H1 (cell line): ENCODE measurements at regions not wholly inside any gene's neighbourhood (a gene's known extent, or its start where the extent isn't known, plus 50 kb on each side); places are given as distances from the start of the nearest gene placed in this dataset.

Experiments used
- CTCF ChIA-PET: fragments of 300-600 bp; sonication (Branson Sonifier 250); formaldehyde crosslinking; loops from one replicate; lab custom pipeline; 2021; ENCODE audit not compliant: partially characterized antibody; lab: Charles Lee
- POLR2A ChIA-PET: fragments of 300-600 bp; sonication (Branson Sonifier 250); formaldehyde crosslinking; loops from one replicate; lab custom pipeline; 2021; ENCODE audit warnings: inconsistent platforms; ENCODE audit not compliant: partially characterized antibody; lab: Charles Lee
- DNase-seq, 2 experiments: peaks; one replicate each; pipeline versions ENCODE4 v3.0.0 to v3.0.0-alpha.2; 2010 to 2022; ENCODE audit warnings: low spot score in 2 of 2, low read depth in 1 of 2, mixed read lengths in 1 of 2
- FAIRE-seq: peaks from 2 replicates; lab custom pipeline; 2011; peaks lifted over from hg19 to GRCh38; lab: Jason Lieb, UNC
- H2AFZ ChIP-seq: 2 replicates; pipeline ENCODE4 v1.8.1; 2012; ENCODE audit warnings: low read length, inconsistent platforms
- H2AK5ac ChIP-seq: 2 replicates; pipeline ENCODE4 v1.6.1; 2013; ENCODE audit warnings: low read depth, low read length
- H2BK120ac ChIP-seq: replicated peaks from 2 replicates; pipeline ENCODE3; 2013; ENCODE audit warnings: low read depth, low read length, inconsistent platforms
- H2BK12ac ChIP-seq: 2 replicates; pipeline ENCODE4 v1.6.1; 2013; ENCODE audit warnings: low read depth, low read length
- H2BK15ac ChIP-seq: 2 replicates; pipeline ENCODE4 v1.6.1; 2013; ENCODE audit warnings: low read length
- H2BK20ac ChIP-seq: 2 replicates; pipeline ENCODE4 v1.6.1; 2013; ENCODE audit warnings: low read length
- H2BK5ac ChIP-seq: 2 replicates; pipeline ENCODE4 v1.6.1; 2013; ENCODE audit warnings: low read depth, low read length
- H3K14ac ChIP-seq: 2 replicates; pipeline ENCODE4 v1.6.1; 2013; ENCODE audit warnings: inconsistent platforms; ENCODE audit not compliant: insufficient read length
- H3K18ac ChIP-seq: 2 replicates; pipeline ENCODE4 v1.6.1; 2013; ENCODE audit warnings: low read length; ENCODE audit errors: extremely low read depth
- H3K23ac ChIP-seq: 2 replicates; pipeline ENCODE4 v1.6.1; 2013; ENCODE audit warnings: inconsistent platforms; ENCODE audit not compliant: insufficient read length
- H3K23me2 ChIP-seq: 2 replicates; pipeline ENCODE4 v1.6.1; 2013; ENCODE audit warnings: low read depth, low read length
- H3K27ac ChIP-seq: 2 replicates; pipeline ENCODE4 v1.6.1; 2011; ENCODE audit warnings: low read depth, low read length, inconsistent platforms
- H3K27me3 ChIP-seq, 4 experiments: replicated peaks in 1 of 4; 1 replicate in 1 of 4; 2 replicates in 3 of 4; pipeline versions ENCODE4 v1.6.1 to v1.8.1; 2011 to 2013; ENCODE audit warnings: low read length in 3 of 4, mild to moderate bottlenecking in 3 of 4, inconsistent platforms in 2 of 4, mixed read lengths in 2 of 4, moderate library complexity in 1 of 4; ENCODE audit not compliant: control insufficient read depth in 3 of 4, insufficient read depth in 3 of 4; ENCODE audit errors: extremely low read depth in 1 of 4
- H3K36me3 ChIP-seq, 4 experiments: 2 replicates each; pipeline versions ENCODE4 v1.6.1 to v1.8.1; 2011 to 2013; ENCODE audit warnings: mild to moderate bottlenecking in 4 of 4, low read length in 3 of 4, moderate library complexity in 2 of 4, control low read depth in 1 of 4, inconsistent platforms in 1 of 4; ENCODE audit not compliant: insufficient read depth in 4 of 4, control insufficient read depth in 2 of 4
- H3K4ac ChIP-seq: replicated peaks from 2 replicates; pipeline ENCODE3; 2013; ENCODE audit warnings: low read length, low read depth, mixed read lengths, inconsistent platforms; ENCODE audit not compliant: insufficient read length
- H3K4me1 ChIP-seq, 4 experiments: replicated peaks in 1 of 4; 1 replicate in 1 of 4; 2 replicates in 3 of 4; pipeline versions ENCODE4 v1.6.1 to v1.8.1; 2011 to 2013; ENCODE audit warnings: low read length in 3 of 4, inconsistent platforms in 2 of 4, mixed read lengths in 1 of 4; ENCODE audit not compliant: insufficient read depth in 4 of 4, control insufficient read depth in 3 of 4
- H3K4me2 ChIP-seq, 2 experiments: 2 replicates each; pipeline versions ENCODE4 v1.6.1 to v1.8.1; 2011 to 2013; ENCODE audit warnings: low read depth in 2 of 2, low read length in 2 of 2, control low read depth in 1 of 2, inconsistent platforms in 1 of 2, mild to moderate bottlenecking in 1 of 2; ENCODE audit not compliant: insufficient read depth in 1 of 2
- H3K4me3 ChIP-seq, 4 experiments: fragments of 200-600, 300-600 bp in 1 of 4; sonication (generic), shearing (Covaris generic), sonication (Bioruptor Twin) in 1 of 4; 2 replicates each; pipeline versions ENCODE4 v1.5.1 to v1.8.1; 2011 to 2016; ENCODE audit warnings: low read length in 4 of 4, low read depth in 3 of 4, control low read depth in 2 of 4, inconsistent platforms in 2 of 4, mild to moderate bottlenecking in 2 of 4, mixed read lengths in 1 of 4, moderate library complexity in 1 of 4; ENCODE audit not compliant: insufficient read depth in 2 of 4; ENCODE audit errors: extremely low read depth in 1 of 4
- H3K56ac ChIP-seq: replicated peaks from 2 replicates; pipeline ENCODE3; 2013; ENCODE audit warnings: low read depth, mild to moderate bottlenecking, mixed read lengths, low read length, inconsistent platforms; ENCODE audit not compliant: insufficient read length
- H3K79me1 ChIP-seq: 2 replicates; pipeline ENCODE4 v1.6.1; 2013; ENCODE audit warnings: low read depth, low read length, control low read depth
- H3K79me2 ChIP-seq, 2 experiments: 2 replicates each; pipeline versions ENCODE4 v1.6.1 to v1.8.1; 2012 to 2013; ENCODE audit warnings: low read length in 2 of 2, mild to moderate bottlenecking in 2 of 2, inconsistent platforms in 1 of 2; ENCODE audit not compliant: insufficient read depth in 2 of 2, control insufficient read depth in 1 of 2
- H3K9ac ChIP-seq, 4 experiments: replicated peaks in 1 of 4; 1 replicate in 1 of 4; 2 replicates in 3 of 4; pipeline versions ENCODE4 v1.6.1 to v1.8.1; 2011 to 2013; ENCODE audit warnings: low read depth in 3 of 4, low read length in 3 of 4, control low read depth in 2 of 4, mild to moderate bottlenecking in 2 of 4, moderate library complexity in 2 of 4, inconsistent platforms in 1 of 4; ENCODE audit errors: extremely low read depth in 1 of 4
- H3K9me3 ChIP-seq, 2 experiments: 2 replicates each; pipeline versions ENCODE4 v1.6.1 to v1.8.1; 2012 to 2013; ENCODE audit warnings: mild to moderate bottlenecking in 2 of 2, moderate library complexity in 2 of 2, control low read depth in 1 of 2, inconsistent platforms in 1 of 2, low read depth in 1 of 2, low read length in 1 of 2, mixed read lengths in 1 of 2; ENCODE audit not compliant: insufficient read depth in 2 of 2
- H4K20me1 ChIP-seq, 2 experiments: replicated peaks in 1 of 2; 2 replicates each; pipeline versions ENCODE3 to v1.8.1; 2011 to 2013; ENCODE audit warnings: inconsistent platforms in 2 of 2, low read length in 2 of 2, mild to moderate bottlenecking in 1 of 2; ENCODE audit not compliant: insufficient read depth in 2 of 2, control insufficient read depth in 1 of 2
- H4K5ac ChIP-seq: 2 replicates; pipeline ENCODE4 v1.6.1; 2013; ENCODE audit warnings: low read length, low read depth, mixed read lengths, inconsistent platforms; ENCODE audit not compliant: insufficient read length
- H4K8ac ChIP-seq: 2 replicates; pipeline ENCODE4 v1.8.0; 2013; ENCODE audit warnings: mild to moderate bottlenecking, moderate library complexity, low read length, inconsistent platforms; ENCODE audit not compliant: insufficient read depth; ENCODE audit errors: extremely low read depth
- H4K91ac ChIP-seq: replicated peaks from 2 replicates; pipeline ENCODE3; 2013; ENCODE audit warnings: low read length, mixed read lengths, inconsistent platforms; ENCODE audit not compliant: insufficient read length
- CBX5 ChIP-seq: fragments of 300-800, 300-1000 bp; sonication (generic); IDR thresholded peaks from 2 replicates; pipeline ENCODE4 v1.7.1; 2016; ENCODE audit warnings: antibody characterized with exemption, low read length, low read depth
- SIN3A ChIP-seq, 2 experiments: IDR thresholded peaks in 1 of 2; conservative IDR thresholded peaks in 1 of 2; 2 replicates each; pipeline ENCODE4 v1.6.1; 2011 to 2012; ENCODE audit warnings: low read length in 2 of 2, improper control_type of control experiment in 1 of 2, low read depth in 1 of 2, mild to moderate bottlenecking in 1 of 2
- ZNF274 ChIP-seq: IDR thresholded peaks from 2 replicates; pipeline ENCODE4 v1.7.0; 2012; ENCODE audit warnings: low read length, borderline replicate concordance; ENCODE audit errors: extremely low read depth
- WGBS, 2 experiments: shearing (Covaris generic) in 1 of 2; methylation state at CpG; one replicate each; pipeline versions ENCODE4 v1.1.6 to v1.1.7; 2013 to 2015; ENCODE audit warnings: low lambda C conversion rate in 2 of 2, mixed read lengths in 2 of 2, inconsistent platforms in 1 of 2, low coverage in 1 of 2, missing lambda C conversion rate in 1 of 2; ENCODE audit not compliant: insufficient replicate concordance in 2 of 2, insufficient coverage in 1 of 2, insufficient read length in 1 of 2; ENCODE audit errors: extremely low coverage in 1 of 2, missing lambda C conversion rate in 1 of 2; 5-methylcytosine and 5-hydroxymethylcytosine counted together

DNA sequence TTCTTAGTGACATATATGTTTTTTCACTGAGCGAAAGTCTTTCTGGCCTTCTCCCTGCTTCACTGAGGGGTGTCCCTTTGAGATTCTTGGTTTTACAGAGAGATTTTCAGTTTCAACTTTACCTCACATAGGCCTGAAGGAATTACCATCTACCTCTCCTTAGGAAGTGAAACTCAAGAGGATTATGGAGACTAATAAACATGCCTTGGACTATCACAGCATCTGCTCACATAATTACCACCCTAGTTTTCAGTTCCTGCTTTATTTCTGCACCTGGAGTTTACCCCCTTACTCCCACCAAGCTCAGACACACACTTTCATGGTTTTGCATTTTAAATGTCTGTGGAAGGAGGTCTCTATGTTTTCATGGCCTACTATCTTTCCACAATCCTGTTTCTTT, 118.3 kb upstream of the SCAF11 start:
- Histone ChIP-seq H3K23me2 (no peaks in the 10 kb centered on the region), H3K27ac (no peak overlapping the region), H3K4me2 (no peak overlapping the region), H3K23ac (no peak overlapping the region), H4K5ac (no peak overlapping the region), H4K91ac (no peak overlapping the region), H4K20me1 (no peaks in the 10 kb centered on the region), H3K14ac (no peak overlapping the region), H3K79me1 (no peaks in the 10 kb centered on the region), H2BK15ac (no peak overlapping the region), H2AFZ (peak overlapping the region; percentile 90; the same call in 1 of the 2 replicates), H3K27me3 (no peaks in the 10 kb centered on the region), H2BK120ac (no peak overlapping the region), H3K4ac (no peak overlapping the region), H3K4me1 (no peaks in the 10 kb centered on the region), H3K79me2 (no peaks in the 10 kb centered on the region), H2AK5ac (no peak overlapping the region), H2BK12ac (no peak overlapping the region), H3K9me3 (no peaks in the 10 kb centered on the region; a peak in 2 of 4 replicates), H3K56ac (no peak overlapping the region), H2BK20ac (no peak overlapping the region), H3K18ac (no peak overlapping the region), H3K4me3 (no peak overlapping the region), H3K36me3 (no peaks in the 10 kb centered on the region), H4K8ac (no peak overlapping the region), H3K9ac (no peak overlapping the region), H2BK5ac (no peak overlapping the region)
- FAIRE-seq (no peak), DNase-seq (no peak)
- TF ChIP-seq SIN3A (conservative IDR thresholded peaks at IDR 0.05 in 1 of 2, IDR thresholded peaks at IDR 0.05 in 1 of 2; ENCODE audit: low read depth in 1 of 2, low read length in 2 of 2): no peak
- TF ChIP-seq CBX5: no peak
- no peak for TF ChIP-seq ZNF274
- WGBS, 2 experiments: 85% methylated on average over 1 of the region's 1 CpG; no CpG with 5 or more reads in 1 of the 2 experiments
- ChIA-PET POLR2A (no interaction called here), CTCF (interaction anchor here (2.5 kb wide), 1 partner anchor 16 kb away, joined by 14 read pairs; no protein-coding TSS in a partner anchor)
